Testis (tissue), 2 donors: ENCODE measurements at regions not wholly inside any gene's neighbourhood (a gene's known extent, or its start where the extent isn't known, plus 50 kb on each side); places are given as distances from the start of the nearest gene placed in this dataset.

ENCODE experiments used
- DNase-seq: peaks from one replicate; pipeline ENCODE4 v3.0.0-alpha.2; 2019
- H3K27ac ChIP-seq, 2 donors: fragments of 200-600 bp; sonication (generic); one replicate each; pipeline ENCODE4 v1.5.1; 2019
- H3K27me3 ChIP-seq: fragments of 200-600 bp; sonication (generic); one replicate; pipeline ENCODE4 v1.5.1; 2019
- H3K36me3 ChIP-seq: fragments of 200-600 bp; sonication (generic); one replicate; pipeline ENCODE4 v1.5.1; 2017; ENCODE audit warnings: low read depth; ENCODE audit errors: missing control alignments
- H3K4me1 ChIP-seq: fragments of 200-600 bp; sonication (generic); one replicate; pipeline ENCODE4 v1.5.1; 2019
- H3K4me3 ChIP-seq, 2 donors: fragments of 200-600 bp; sonication (generic); one replicate each; pipeline ENCODE4 v1.5.1; 2017 to 2019
- H3K9me3 ChIP-seq: fragments of 200-600 bp; sonication (generic); one replicate; pipeline ENCODE4 v1.5.1; 2017
- CTCF ChIP-seq, 3 experiments: fragments of 450-650 bp in 2 of 3; fragments of 200-600 bp in 1 of 3; sonication (generic) in 1 of 3; IDR thresholded peaks; one replicate each; pipeline ENCODE4 v1.5.1; 2016 to 2019; ENCODE audit warnings: antibody characterized with exemption in 3 of 3, mild to moderate bottlenecking in 2 of 3, moderate library complexity in 1 of 3
- POLR2A ChIP-seq: fragments of 450-650 bp; IDR thresholded peaks from one replicate; pipeline ENCODE4 v1.6.1; 2017; ENCODE audit warnings: antibody characterized with exemption, mild to moderate bottlenecking, moderate library complexity
- WGBS, 2 donors: methylation state at CpG; one replicate each; pipeline ENCODE4 v1.1.5; 2018; 5-methylcytosine and 5-hydroxymethylcytosine counted together
- intact Hi-C: fragments of 100-400 bp; cut with DNase I; formaldehyde crosslinking; loops from one replicate; pipeline ENCODE4 v1.15.1; 2023; ENCODE audit warnings: low total_unique reads

GRCh38 chr11:106152013-106152412, 74.6 kb downstream of the AASDHPPT start:
- DNase-seq = no peak
- Histone ChIP-seq H3K9me3 (no peaks in the 10 kb centered on the region), H3K27me3 (no peaks in the 10 kb centered on the region), H3K4me1 (no peaks in the 10 kb centered on the region), H3K36me3 (no peaks in the 10 kb centered on the region), H3K27ac (no peak overlapping the region), H3K4me3 (no peak overlapping the region)
- intact Hi-C loops = no loop called here
- no peak for TF ChIP-seq POLR2A
- 43 to 46% methylated on average over 2 of the region's 2 CpGs for WGBS, 2 donors

- intact Hi-C loops = no loop called here
- DNase-seq = no peak
- Histone ChIP-seq H3K9me3 (no peaks in the 10 kb centered on the region), H3K36me3 (no peaks in the 10 kb centered on the region), H3K4me3 (no peak overlapping the region), H3K27ac (no peak overlapping the region), H3K4me1 (no peaks in the 10 kb centered on the region), H3K27me3 (no peaks in the 10 kb centered on the region)
- no peak for TF ChIP-seq POLR2A
- no peak for TF ChIP-seq CTCF (IDR thresholded peaks at IDR 0.05)
- 8% methylated on average over 1 of the region's 1 CpG for WGBS, 2 donors
These were observed 75.4 kb downstream of the AASDHPPT start for GRCh38 chr11:106152824-106153223.

- H3K9me3 ChIP-seq = no peaks in the 10 kb centered on the region
- intact Hi-C loops = no loop called here
- 24 to 32% methylated on average over 4 of the region's 4 CpGs for WGBS, 2 donors
- no peak overlapping the region for H3K4me3 ChIP-seq
- H3K27me3 ChIP-seq = no peaks in the 10 kb centered on the region
- DNase-seq = peak; percentile 47
- H3K36me3 ChIP-seq = no peaks in the 10 kb centered on the region
- no peak overlapping the region for H3K27ac ChIP-seq
- TF ChIP-seq CTCF (IDR thresholded peaks at IDR 0.05) (peak; percentile 47 to 51 (median 50)), POLR2A (no peak)
- no peaks in the 10 kb centered on the region for H3K4me1 ChIP-seq
These were observed 79.0 kb downstream of the AASDHPPT start for GRCh38 chr11:106156290-106156937.

GRCh38 chr11:106158406-106158805, 80.9 kb downstream of the AASDHPPT start:
- H3K4me1 ChIP-seq = no peaks in the 10 kb centered on the region
- no peak for TF ChIP-seq CTCF (IDR thresholded peaks at IDR 0.05)
- no peak for TF ChIP-seq POLR2A
- no peaks in the 10 kb centered on the region for H3K36me3 ChIP-seq
- intact Hi-C loops = no loop called here
- 49 to 62% methylated on average over 3 of the region's 3 CpGs for WGBS, 2 donors
- DNase-seq = no peak
- H3K27ac ChIP-seq = no peak overlapping the region
- no peaks in the 10 kb centered on the region for H3K9me3 ChIP-seq
- no peaks in the 10 kb centered on the region for H3K27me3 ChIP-seq
- H3K4me3 ChIP-seq = no peak overlapping the region

- TF ChIP-seq POLR2A (no peak), CTCF (IDR thresholded peaks at IDR 0.05) (no peak)
- Histone ChIP-seq H3K4me3 (no peak overlapping the region), H3K4me1 (no peaks in the 10 kb centered on the region), H3K27ac (no peak overlapping the region), H3K27me3 (no peaks in the 10 kb centered on the region), H3K9me3 (no peaks in the 10 kb centered on the region), H3K36me3 (no peaks in the 10 kb centered on the region)
- intact Hi-C loops = no loop called here
- no peak for DNase-seq
These were observed 82.4 kb downstream of the AASDHPPT start for GRCh38 chr11:106159836-106160235.
